ENCODE measurements at regions not wholly inside any gene's neighbourhood (a gene's known extent, or its start where the extent isn't known, plus 50 kb on each side); places are given as distances from the start of the nearest gene placed in this dataset.

DNA sequence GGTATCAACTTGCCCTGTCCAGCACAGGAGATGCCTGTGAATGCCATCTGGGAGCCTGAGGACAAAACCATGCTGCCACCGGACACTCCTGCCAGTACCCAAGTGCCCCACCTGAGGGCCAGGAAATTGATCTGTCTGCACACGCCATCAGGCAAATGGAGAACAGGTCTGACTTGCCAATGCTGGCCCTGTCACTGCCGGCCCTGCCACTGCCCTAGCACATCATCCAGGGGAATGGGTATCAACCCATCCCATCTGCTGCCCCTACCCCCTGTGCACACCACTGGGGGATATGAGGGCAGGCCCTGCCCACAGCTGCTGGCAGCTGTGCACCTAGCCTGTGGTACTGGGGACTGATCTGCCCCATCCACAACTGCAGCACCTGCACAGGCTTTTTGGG, 1081.6 kb upstream of the EYS start:
- TF ChIP-seq, protein P1, sequence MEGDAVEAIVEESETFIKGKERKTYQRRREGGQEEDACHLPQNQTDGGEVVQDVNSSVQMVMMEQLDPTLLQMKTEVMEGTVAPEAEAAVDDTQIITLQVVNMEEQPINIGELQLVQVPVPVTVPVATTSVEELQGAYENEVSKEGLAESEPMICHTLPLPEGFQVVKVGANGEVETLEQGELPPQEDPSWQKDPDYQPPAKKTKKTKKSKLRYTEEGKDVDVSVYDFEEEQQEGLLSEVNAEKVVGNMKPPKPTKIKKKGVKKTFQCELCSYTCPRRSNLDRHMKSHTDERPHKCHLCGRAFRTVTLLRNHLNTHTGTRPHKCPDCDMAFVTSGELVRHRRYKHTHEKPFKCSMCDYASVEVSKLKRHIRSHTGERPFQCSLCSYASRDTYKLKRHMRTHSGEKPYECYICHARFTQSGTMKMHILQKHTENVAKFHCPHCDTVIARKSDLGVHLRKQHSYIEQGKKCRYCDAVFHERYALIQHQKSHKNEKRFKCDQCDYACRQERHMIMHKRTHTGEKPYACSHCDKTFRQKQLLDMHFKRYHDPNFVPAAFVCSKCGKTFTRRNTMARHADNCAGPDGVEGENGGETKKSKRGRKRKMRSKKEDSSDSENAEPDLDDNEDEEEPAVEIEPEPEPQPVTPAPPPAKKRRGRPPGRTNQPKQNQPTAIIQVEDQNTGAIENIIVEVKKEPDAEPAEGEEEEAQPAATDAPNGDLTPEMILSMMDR (IDR thresholded peaks at IDR 0.05; ENCODE audit: low read length) = no peak
- TF ChIP-seq EZH2phosphoT487 (IDR thresholded peaks at IDR 0.05; ENCODE audit: low read length) = no peak
